A549 (cell line): ENCODE measurements at regions not wholly inside any gene's neighbourhood (a gene's known extent, or its start where the extent isn't known, plus 50 kb on each side); places are given as distances from the start of the nearest gene placed in this dataset.
A peak's percentile ranks its signal among the peaks of the same experiment; 100 is the strongest.

ENCODE experiments used
- ATAC-seq, 2 experiments: fragments of 200-7000 bp in 1 of 2; fragments of >200 bp in 1 of 2; cut with Nextera tagmentation in 1 of 2; cut with Tn5 transposase in 1 of 2; 3 replicates each; pipeline versions ENCODE4 v1.8.0 to v1.9.1; 2018 to 2020; ENCODE audit warnings: mild to moderate bottlenecking in 1 of 2, moderate library complexity in 1 of 2
- CTCF ChIA-PET: fragments of 300-600 bp; sonication (Branson Sonifier 250); formaldehyde crosslinking; extraction: SDS; loops from one replicate; lab custom pipeline; 2021; ENCODE audit warnings: antibody characterized with exemption, inconsistent platforms; lab: Yijun Ruan, JAX
- POLR2A ChIA-PET: fragments of 350-600 bp; formaldehyde crosslinking; extraction: SDS; loops from one replicate; lab custom pipeline; 2021; ENCODE audit warnings: antibody characterized with exemption, inconsistent platforms; lab: Yijun Ruan, JAX
- DNase-seq, 2 experiments: peaks; one replicate each; pipeline versions ENCODE4 v3.0.0 to v3.0.0-alpha.2; 2011 to 2016; ENCODE audit warnings: low read depth in 1 of 2, low spot score in 1 of 2
- FAIRE-seq: peaks from 2 replicates; lab custom pipeline; 2011; peaks lifted over from hg19 to GRCh38; lab: Jason Lieb, UNC
- H3K27ac ChIP-seq, 2 experiments: fragments of >200 bp; sonication (Bioruptor Twin); formaldehyde crosslinking; 3 replicates each; pipeline ENCODE4 v1.5.1; 2016 to 2017
- H3K4me1 ChIP-seq: fragments of >200 bp; sonication (Bioruptor Twin); formaldehyde crosslinking; 3 replicates; pipeline ENCODE4 v1.6.1; 2016
- H3K4me2 ChIP-seq: fragments of >200 bp; sonication (Bioruptor Twin); formaldehyde crosslinking; 3 replicates; pipeline ENCODE4 v1.6.1; 2016
- H3K4me3 ChIP-seq: fragments of >200 bp; sonication (Bioruptor Twin); formaldehyde crosslinking; 3 replicates; pipeline ENCODE4 v1.5.1; 2016
- H3K9me3 ChIP-seq: fragments of >200 bp; sonication (Bioruptor Twin); formaldehyde crosslinking; 3 replicates; pipeline ENCODE4 v1.6.1; 2016
- CBX8 ChIP-seq: fragments of 200-600 bp; sonication (generic); IDR thresholded peaks from 2 replicates; pipeline ENCODE4 v1.6.1; 2016
- CTCF ChIP-seq: fragments of >200 bp; sonication (Bioruptor Twin); formaldehyde crosslinking; IDR thresholded peaks from 3 replicates; pipeline ENCODE4 v1.5.1; 2016
- EHF ChIP-seq: fragments of 250-450 bp; sonication (Bioruptor Pico); IDR thresholded peaks from 2 replicates; pipeline ENCODE4 v1.5.0; 2020; ENCODE audit warnings: mild to moderate bottlenecking
- EHMT2 ChIP-seq: fragments of 200-600 bp; sonication (generic); IDR thresholded peaks from 2 replicates; pipeline ENCODE4 v1.6.1; 2016; ENCODE audit warnings: antibody characterized with exemption, low read depth, mild to moderate bottlenecking, moderate library complexity
- FOSL2 ChIP-seq, 2 experiments: fragments of 450-650 bp in 1 of 2; fragments of >200 bp in 1 of 2; sonication (Bioruptor Twin) in 1 of 2; formaldehyde crosslinking; IDR thresholded peaks; 2 replicates each; pipeline versions ENCODE4 v1.5.0 to v1.6.1; 2016 to 2020; ENCODE audit warnings: mild to moderate bottlenecking in 1 of 2, moderate library complexity in 1 of 2
- GATA3 ChIP-seq: IDR thresholded peaks from 2 replicates; pipeline ENCODE4 v1.6.1; 2012; ENCODE audit warnings: borderline replicate concordance
- HES2 ChIP-seq: fragments of >200 bp; sonication (Bioruptor Twin); formaldehyde crosslinking; IDR thresholded peaks from 2 replicates; pipeline ENCODE4 v1.6.1; 2016
- HOXB13 ChIP-seq: fragments of 250-450 bp; sonication (Bioruptor Pico); IDR thresholded peaks from 2 replicates; pipeline ENCODE4 v1.5.0; 2020; ENCODE audit warnings: low read depth, mild to moderate bottlenecking, moderate library complexity
- JUNB ChIP-seq: fragments of >200 bp; sonication (Bioruptor Twin); formaldehyde crosslinking; IDR thresholded peaks from 2 replicates; pipeline ENCODE4 v1.6.1; 2016
- MAZ ChIP-seq: fragments of 150-350 bp; IDR thresholded peaks from 2 replicates; pipeline ENCODE4 v1.6.1; 2014; ENCODE audit warnings: antibody characterized with exemption, low read depth, low read length, borderline replicate concordance
- NR3C1 ChIP-seq: fragments of >200 bp; sonication (Bioruptor Twin); formaldehyde crosslinking; IDR thresholded peaks from 3 replicates; pipeline ENCODE4 v1.6.1; 2017
- RAD21 ChIP-seq, 2 experiments: fragments of >200 bp in 1 of 2; sonication (Bioruptor Twin) in 1 of 2; formaldehyde crosslinking in 1 of 2; IDR thresholded peaks in 1 of 2; conservative IDR thresholded peaks in 1 of 2; 2 replicates in 1 of 2; 3 replicates in 1 of 2; pipeline ENCODE4 v1.6.1; 2012 to 2018; ENCODE audit warnings: inconsistent platforms in 1 of 2
- RARB ChIP-seq: fragments of 250-450 bp; sonication (Bioruptor Pico); IDR thresholded peaks from 2 replicates; pipeline ENCODE4 v1.8.0; 2021; ENCODE audit warnings: mild to moderate bottlenecking, moderate library complexity
- REST ChIP-seq: fragments of 200-600 bp; sonication (generic); IDR thresholded peaks from 2 replicates; pipeline ENCODE4 v1.6.1; 2016; ENCODE audit warnings: antibody characterized with exemption, mild to moderate bottlenecking, moderate library complexity
- RNF2 ChIP-seq: fragments of 200-600 bp; sonication (generic); IDR thresholded peaks from 2 replicates; pipeline ENCODE4 v1.6.1; 2016; ENCODE audit warnings: low read depth, mild to moderate bottlenecking, antibody characterized with exemption, moderate library complexity, borderline replicate concordance
- SMC3 ChIP-seq: fragments of >200 bp; sonication (Bioruptor Twin); formaldehyde crosslinking; IDR thresholded peaks from 3 replicates; pipeline ENCODE4 v1.6.1; 2018; ENCODE audit warnings: inconsistent platforms
- TP53 ChIP-seq: fragments of 250-450 bp; sonication (Bioruptor Pico); IDR thresholded peaks from 2 replicates; pipeline ENCODE4 v1.5.0; 2021; ENCODE audit warnings: mild to moderate bottlenecking, moderate library complexity
- ZFP36 ChIP-seq: fragments of 450-650 bp; IDR thresholded peaks from 2 replicates; pipeline ENCODE4 v1.6.1; 2014; ENCODE audit warnings: borderline replicate concordance; ENCODE audit not compliant: partially characterized antibody
- ZNF302 ChIP-seq: fragments of 250-450 bp; sonication (Bioruptor Pico); IDR thresholded peaks from 2 replicates; pipeline ENCODE4 v1.9.0; 2021; ENCODE audit warnings: inconsistent platforms, mild to moderate bottlenecking, moderate library complexity
- WGBS: methylation state at CpG from one replicate; pipeline ENCODE4 v1.1.6; 2017; ENCODE audit errors: missing lambda C conversion rate; 5-methylcytosine and 5-hydroxymethylcytosine counted together

DNA sequence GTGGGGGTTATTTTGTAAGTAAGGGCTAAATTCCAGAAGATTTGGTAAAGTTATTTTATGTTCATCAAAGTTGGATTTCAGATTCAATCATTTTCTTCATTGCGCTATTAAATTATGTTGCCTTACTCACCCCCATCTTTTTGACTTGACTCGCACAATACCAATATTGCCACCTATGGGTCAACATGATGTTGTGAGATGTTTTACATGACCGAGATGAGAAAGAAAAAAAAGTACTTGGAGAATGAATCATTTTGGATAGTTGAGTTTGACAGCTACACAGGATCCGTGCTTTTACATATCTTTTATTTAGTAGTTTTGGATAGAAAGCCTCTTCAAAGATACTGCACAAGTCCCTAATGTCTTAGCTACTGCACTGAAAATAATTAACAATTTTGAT lies 224.2 kb upstream of the EMCN start:
- Histone ChIP-seq H3K4me2 (no peak overlapping the region), H3K9me3 (no peaks in the 10 kb centered on the region), H3K4me1 (peaks cover 21% of the 10 kb centered on the region), H3K27ac (no peak overlapping the region), H3K4me3 (no peak overlapping the region)
- WGBS, result 24% methylated on average over 4 of the region's 4 CpGs
- ChIA-PET POLR2A (no interaction called here), CTCF (interaction anchor here (0.7 to 1.0 kb wide), 2 partner anchors 9 to 876 kb away, joined by 3 read pairs; no protein-coding TSS in a partner anchor)
- ATAC-seq (peak in 1 of 2 experiments; percentile 42; a peak in 1 of 6 replicates), DNase-seq (peak; percentile 8 to 55), FAIRE-seq (no peak)
- peak; percentile 50; a peak in 4 of 5 replicates for TF ChIP-seq RAD21 (conservative IDR thresholded peaks at IDR 0.05 in 1 of 2, IDR thresholded peaks at IDR 0.05 in 1 of 2)
- peak; percentile 34; the same call in 1 of the 3 replicates for TF ChIP-seq SMC3
- no peak for TF ChIP-seq GATA3
- TF ChIP-seq HOXB13 (CRISPR knock-in tag), result no peak
- TF ChIP-seq CTCF, result peak; percentile 42

DNA sequence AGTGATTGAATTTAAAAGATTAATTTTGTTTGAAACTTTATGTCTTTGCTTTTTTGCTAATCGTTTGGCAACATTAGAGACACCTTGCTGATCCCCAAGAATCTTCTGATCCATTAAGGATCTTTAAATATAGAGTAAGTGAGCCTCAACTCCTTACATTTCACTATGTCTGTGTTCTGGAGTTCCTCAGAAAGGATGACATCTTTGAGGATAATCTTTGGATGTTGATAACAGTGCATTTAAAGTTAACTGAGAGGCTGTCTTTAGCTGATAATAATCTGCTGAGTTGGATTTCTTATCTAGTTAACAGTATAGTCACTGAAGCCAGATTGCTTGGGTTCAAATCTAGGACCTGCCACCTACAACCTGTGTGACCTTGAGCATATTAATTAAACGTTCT lies 221.6 kb upstream of the EMCN start:
- H3K4me3 ChIP-seq, result no peak overlapping the region
- H3K9me3 ChIP-seq, result no peaks in the 10 kb centered on the region
- 55% methylated on average over 2 of the region's 2 CpGs for WGBS
- CTCF ChIA-PET, result no interaction called here
- H3K4me2 ChIP-seq, result no peak overlapping the region
- POLR2A ChIA-PET, result no interaction called here
- H3K27ac ChIP-seq, result peak overlapping the region in 1 of 2 experiments; percentile 82; a peak in 1 of 6 replicates
- no peak for ATAC-seq
- peaks cover 25% of the 10 kb centered on the region for H3K4me1 ChIP-seq
- TF ChIP-seq EHF (CRISPR knock-in tag), result no peak
- no peak for TF ChIP-seq TP53 (CRISPR knock-in tag)
- TF ChIP-seq RNF2, result no peak
- no peak for TF ChIP-seq CBX8
- TF ChIP-seq REST, result no peak
- TF ChIP-seq NR3C1, result no peak
- no peak for TF ChIP-seq EHMT2
- TF ChIP-seq JUNB, result no peak
- no peak for TF ChIP-seq HES2
- TF ChIP-seq ZNF302 (CRISPR knock-in tag), result no peak
- FAIRE-seq, result no peak
- DNase-seq, result no peak

DNA sequence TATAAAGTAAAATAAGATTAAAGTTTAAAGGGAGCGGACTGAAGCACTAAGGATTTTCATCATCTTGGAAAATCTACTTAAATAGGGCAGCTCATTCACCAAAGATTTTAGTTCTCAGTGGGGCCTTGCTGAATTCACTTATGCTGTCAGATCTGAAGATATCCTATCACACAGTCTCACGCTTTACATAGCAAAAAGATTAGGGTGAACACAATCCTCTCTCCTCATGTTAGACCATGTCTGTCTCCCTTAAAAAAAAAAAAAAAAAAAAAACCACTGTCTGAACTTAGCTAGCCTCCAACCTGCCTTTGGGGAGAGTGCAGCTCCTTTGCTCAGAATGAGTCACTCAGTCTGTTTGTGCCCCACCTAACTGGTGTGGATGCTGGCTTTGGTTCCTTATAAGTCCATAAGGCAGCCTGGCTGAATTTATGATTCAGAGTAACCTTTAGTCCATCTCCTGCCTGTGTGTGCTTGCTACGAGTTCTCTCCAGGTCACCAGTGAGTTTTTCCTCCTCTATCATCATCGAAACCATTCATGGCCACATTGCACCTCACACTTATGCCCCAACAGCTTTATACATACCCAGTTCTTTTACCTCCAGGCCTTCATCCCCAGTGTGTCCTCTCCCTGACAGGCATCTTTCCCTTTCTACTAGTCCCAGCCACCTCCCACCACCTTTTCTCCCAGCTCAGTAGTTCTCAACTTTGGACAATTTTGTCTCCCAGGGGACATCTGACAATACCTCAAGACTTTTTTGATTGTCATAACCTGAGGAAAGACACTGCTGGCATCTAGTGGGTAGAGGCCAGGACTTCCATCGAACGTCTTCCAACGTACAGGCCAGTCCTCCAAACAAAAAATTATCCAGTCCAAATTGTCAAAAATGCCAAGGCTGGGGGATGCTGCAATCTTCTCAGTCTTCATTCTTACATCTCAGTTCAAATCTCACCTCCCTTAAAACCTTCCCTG lies 220.7 kb upstream of the EMCN start:
- ChIA-PET POLR2A (no interaction called here), CTCF (interaction anchor here (0.9 kb wide), 1 partner anchor 425 kb away, joined by 3 read pairs; no protein-coding TSS in a partner anchor)
- Histone ChIP-seq H3K9me3 (no peaks in the 10 kb centered on the region), H3K4me2 (peak overlapping the region; percentile 56), H3K4me1 (peaks cover 25% of the 10 kb centered on the region), H3K27ac (peak overlapping the region; percentile 73 to 82), H3K4me3 (no peak overlapping the region)
- DNase-seq (peak; percentile 8 to 85), FAIRE-seq (no peak), ATAC-seq (peak; percentile 98 to 99)
- 65% methylated on average over 7 of the region's 7 CpGs for WGBS
- no peak for TF ChIP-seq EHF (CRISPR knock-in tag)
- TF ChIP-seq ZFP36, result no peak
- no peak for TF ChIP-seq HES2
- TF ChIP-seq JUNB, result peak; percentile 53
- no peak for TF ChIP-seq MAZ
- TF ChIP-seq RARB, result no peak
- no peak for TF ChIP-seq FOSL2 (IDR thresholded peaks at IDR 0.05)
- TF ChIP-seq FOSL2 (CRISPR knock-in tag; IDR thresholded peaks at IDR 0.05), result peak; percentile 32; the same call in 1 of the 2 replicates
